Mesenchymal stem cell (in vitro differentiated cells and primary cell): ENCODE measurements at regions not wholly inside any gene's neighbourhood (a gene's known extent, or its start where the extent isn't known, plus 50 kb on each side); places are given as distances from the start of the nearest gene placed in this dataset.

Experiments used
- DNase-seq: peaks from one replicate; pipeline ENCODE4 v3.0.0-alpha.2; 2013
- H2AFZ ChIP-seq: one replicate; pipeline ENCODE4 v1.6.1; 2013; ENCODE audit warnings: low read depth, mild to moderate bottlenecking, control low read depth, inconsistent platforms, low read length, moderate library complexity
- H2AK5ac ChIP-seq: 2 replicates; pipeline ENCODE4 v1.6.1; 2013; ENCODE audit warnings: low read length, moderate library complexity, mild to moderate bottlenecking, inconsistent platforms; ENCODE audit not compliant: severe bottlenecking
- H2BK120ac ChIP-seq: one replicate; pipeline ENCODE4 v1.6.1; 2013; ENCODE audit warnings: low read depth, mild to moderate bottlenecking, inconsistent platforms, low read length, moderate library complexity
- H2BK12ac ChIP-seq, 2 experiments: one replicate each; pipeline ENCODE4 v1.6.1; 2013; ENCODE audit warnings: inconsistent platforms in 2 of 2, low read length in 2 of 2, mild to moderate bottlenecking in 2 of 2, moderate library complexity in 2 of 2, control low read depth in 1 of 2
- H2BK15ac ChIP-seq: one replicate; pipeline ENCODE4 v1.6.1; 2013; ENCODE audit warnings: mild to moderate bottlenecking, low read depth, inconsistent platforms; ENCODE audit not compliant: poor library complexity, severe bottlenecking
- H2BK5ac ChIP-seq: 2 replicates; pipeline ENCODE4 v1.6.1; 2013; ENCODE audit warnings: low read depth, mild to moderate bottlenecking, low read length, control low read depth, inconsistent platforms; ENCODE audit not compliant: poor library complexity, severe bottlenecking
- H3K14ac ChIP-seq, 2 experiments: one replicate each; pipeline ENCODE4 v1.6.1; 2013; ENCODE audit warnings: inconsistent platforms in 2 of 2, low read length in 2 of 2, control low read depth in 1 of 2, mild to moderate bottlenecking in 1 of 2, moderate library complexity in 1 of 2
- H3K18ac ChIP-seq, 2 experiments: one replicate each; pipeline ENCODE4 v1.6.1; 2013; ENCODE audit warnings: inconsistent platforms in 2 of 2, low read length in 2 of 2, control low read depth in 1 of 2, low read depth in 1 of 2, mild to moderate bottlenecking in 1 of 2
- H3K23ac ChIP-seq, 2 experiments: one replicate each; pipeline ENCODE4 v1.6.1; 2013; ENCODE audit warnings: inconsistent platforms in 2 of 2, low read length in 2 of 2, mild to moderate bottlenecking in 2 of 2, moderate library complexity in 2 of 2, control low read depth in 1 of 2
- H3K27ac ChIP-seq: 2 replicates; pipeline ENCODE4 v1.5.1; 2013; ENCODE audit warnings: mild to moderate bottlenecking, moderate library complexity, low read length, control low read depth, inconsistent platforms; ENCODE audit not compliant: poor library complexity, severe bottlenecking
- H3K27me3 ChIP-seq, 2 experiments: 2 replicates each; pipeline versions ENCODE4 v1.6.1 to v1.7.0; 2013; ENCODE audit warnings: low read length in 2 of 2, mild to moderate bottlenecking in 2 of 2, moderate library complexity in 2 of 2, control low read depth in 1 of 2, inconsistent platforms in 1 of 2; ENCODE audit not compliant: control insufficient read depth in 1 of 2, insufficient read depth in 1 of 2
- H3K36me3 ChIP-seq, 2 experiments: 2 replicates each; pipeline versions ENCODE4 v1.6.1 to v1.7.0; 2013; ENCODE audit warnings: low read length in 2 of 2, control low read depth in 1 of 2, inconsistent platforms in 1 of 2, low read depth in 1 of 2, mild to moderate bottlenecking in 1 of 2; ENCODE audit not compliant: insufficient read depth in 2 of 2, control insufficient read depth in 1 of 2
- H3K4ac ChIP-seq, 2 experiments: one replicate each; pipeline ENCODE4 v1.6.1; 2013; ENCODE audit warnings: inconsistent platforms in 2 of 2, low read length in 2 of 2, mild to moderate bottlenecking in 2 of 2, moderate library complexity in 2 of 2, control low read depth in 1 of 2, low read depth in 1 of 2
- H3K4me1 ChIP-seq: 2 replicates; pipeline ENCODE4 v1.6.1; 2013; ENCODE audit warnings: low read depth, low read length, control low read depth; ENCODE audit not compliant: control insufficient read depth, insufficient read depth
- H3K4me2 ChIP-seq: 2 replicates; pipeline ENCODE4 v1.6.1; 2013; ENCODE audit warnings: low read length, mild to moderate bottlenecking, inconsistent platforms; ENCODE audit not compliant: poor library complexity, severe bottlenecking
- H3K4me3 ChIP-seq, 2 experiments: 2 replicates each; pipeline versions ENCODE4 v1.5.1 to v1.7.0; 2013; ENCODE audit warnings: low read length in 2 of 2, mild to moderate bottlenecking in 2 of 2, control low read depth in 1 of 2, low read depth in 1 of 2; ENCODE audit not compliant: insufficient read depth in 1 of 2
- H3K79me1 ChIP-seq: replicated peaks from 2 replicates; pipeline ENCODE4 v1.6.1; 2013; ENCODE audit warnings: mild to moderate bottlenecking, control low read depth, low read length, inconsistent platforms; ENCODE audit not compliant: poor library complexity, severe bottlenecking
- H3K9ac ChIP-seq: 2 replicates; pipeline ENCODE4 v1.7.0; 2013; ENCODE audit warnings: mild to moderate bottlenecking, low read length, moderate library complexity
- H3K9me3 ChIP-seq: 2 replicates; pipeline ENCODE4 v1.7.0; 2013; ENCODE audit warnings: mild to moderate bottlenecking, low read length; ENCODE audit not compliant: control insufficient read depth
- H4K8ac ChIP-seq: one replicate; pipeline ENCODE4 v1.6.1; 2013; ENCODE audit warnings: inconsistent platforms, mild to moderate bottlenecking, low read length, moderate library complexity
- H4K91ac ChIP-seq: one replicate; pipeline ENCODE4 v1.6.1; 2013; ENCODE audit warnings: mild to moderate bottlenecking, low read length, inconsistent platforms
- WGBS: methylation state at CpG from one replicate; pipeline ENCODE4 v1.1.7; 2013; ENCODE audit warnings: mixed read lengths; 5-methylcytosine and 5-hydroxymethylcytosine counted together

GRCh38 chr17:13140750-13141149 is 122.9 kb upstream of the ELAC2 start:
- no peak overlapping the region for H2BK15ac ChIP-seq
- no peak overlapping the region for H4K8ac ChIP-seq
- H3K4me1 ChIP-seq: no peaks in the 10 kb centered on the region
- no peak overlapping the region for H2AK5ac ChIP-seq
- H2BK12ac ChIP-seq: no peak overlapping the region
- H3K18ac ChIP-seq: no peak overlapping the region
- WGBS: 63% methylated on average over 2 of the region's 2 CpGs
- no peak overlapping the region for H2BK120ac ChIP-seq
- H3K14ac ChIP-seq: no peak overlapping the region
- H3K4me3 ChIP-seq: no peak overlapping the region
- H3K27ac ChIP-seq: no peak overlapping the region
- H3K23ac ChIP-seq: no peak overlapping the region
- no peak overlapping the region for H4K91ac ChIP-seq
- H3K9ac ChIP-seq: no peak overlapping the region
- H3K4me2 ChIP-seq: no peak overlapping the region
- H3K36me3 ChIP-seq: no peaks in the 10 kb centered on the region
- H3K9me3 ChIP-seq: peaks cover 8% of the 10 kb centered on the region
- DNase-seq: no peak
- H3K4ac ChIP-seq: no peak overlapping the region
- no peak overlapping the region for H2BK5ac ChIP-seq
- no peak overlapping the region for H2AFZ ChIP-seq
- peaks cover 0 to 3% of the 10 kb centered on the region in 2 experiments for H3K27me3 ChIP-seq
- no peaks in the 10 kb centered on the region for H3K79me1 ChIP-seq

- 78% methylated on average over 4 of the region's 5 CpGs for WGBS
- Histone ChIP-seq H3K27ac (no peak overlapping the region), H2AFZ (no peak overlapping the region), H3K27me3 (peaks cover 0 to 3% of the 10 kb centered on the region in 2 experiments), H2BK12ac (no peak overlapping the region), H2AK5ac (no peak overlapping the region), H3K9me3 (peaks cover 8% of the 10 kb centered on the region), H2BK15ac (no peak overlapping the region), H3K18ac (no peak overlapping the region), H3K4me2 (no peak overlapping the region), H2BK5ac (no peak overlapping the region), H3K4ac (no peak overlapping the region), H4K8ac (no peak overlapping the region), H3K9ac (no peak overlapping the region), H3K4me1 (no peaks in the 10 kb centered on the region), H3K4me3 (no peak overlapping the region), H3K36me3 (no peaks in the 10 kb centered on the region), H4K91ac (no peak overlapping the region), H3K79me1 (no peaks in the 10 kb centered on the region), H2BK120ac (no peak overlapping the region), H3K14ac (no peak overlapping the region), H3K23ac (no peak overlapping the region)
- no peak for DNase-seq
These were observed 117.7 kb upstream of the ELAC2 start for GRCh38 chr17:13135506-13135905.

DNA sequence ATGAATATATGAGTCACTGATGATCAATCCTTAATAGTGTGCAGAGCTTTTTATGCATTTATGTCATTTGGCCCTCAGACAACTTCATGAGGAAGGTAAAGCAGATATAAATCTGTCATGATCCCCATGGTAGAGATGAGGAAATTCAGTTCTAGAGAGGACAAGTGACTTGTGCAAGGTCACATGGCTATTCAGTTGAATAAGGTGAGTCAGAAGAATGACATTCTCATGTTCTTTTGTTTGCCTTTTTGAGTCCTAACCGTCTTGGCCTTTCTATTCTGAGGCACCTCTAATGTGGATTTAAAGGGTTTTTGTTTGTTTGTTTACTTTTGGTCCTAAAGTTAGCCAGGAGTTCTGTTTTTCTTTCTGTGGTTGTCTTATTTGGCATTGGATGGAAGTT is 116.2 kb upstream of the ELAC2 start:
- Histone ChIP-seq H4K91ac (no peak overlapping the region), H2BK15ac (no peak overlapping the region), H3K18ac (no peak overlapping the region), H2AK5ac (no peak overlapping the region), H2BK12ac (no peak overlapping the region), H3K36me3 (no peaks in the 10 kb centered on the region), H2BK120ac (no peak overlapping the region), H3K4me2 (no peak overlapping the region), H3K4me3 (no peak overlapping the region), H3K4me1 (no peaks in the 10 kb centered on the region), H3K14ac (no peak overlapping the region), H2BK5ac (no peak overlapping the region), H3K4ac (no peak overlapping the region), H3K23ac (no peak overlapping the region), H2AFZ (no peak overlapping the region), H3K27me3 (peaks cover 0 to 3% of the 10 kb centered on the region in 2 experiments), H3K27ac (no peak overlapping the region), H4K8ac (no peak overlapping the region), H3K79me1 (no peaks in the 10 kb centered on the region), H3K9ac (no peak overlapping the region), H3K9me3 (peaks cover 6% of the 10 kb centered on the region)
- no peak for DNase-seq
- 41% methylated on average over 1 of the region's 1 CpG for WGBS

GRCh38 chr17:13131225-13131624 is 113.4 kb upstream of the ELAC2 start:
- no peak overlapping the region for H2BK120ac ChIP-seq
- H3K4me1 ChIP-seq: no peaks in the 10 kb centered on the region
- DNase-seq: no peak
- no peaks in the 10 kb centered on the region for H3K9me3 ChIP-seq
- H2AK5ac ChIP-seq: no peak overlapping the region
- H3K18ac ChIP-seq: no peak overlapping the region
- no peak overlapping the region for H4K91ac ChIP-seq
- H2BK12ac ChIP-seq: no peak overlapping the region
- WGBS: 54% methylated on average over 4 of the region's 5 CpGs
- no peak overlapping the region for H3K4me2 ChIP-seq
- H3K27me3 ChIP-seq: peaks cover 0 to 3% of the 10 kb centered on the region in 2 experiments
- H3K23ac ChIP-seq: no peak overlapping the region
- H2BK15ac ChIP-seq: no peak overlapping the region
- no peak overlapping the region for H3K4me3 ChIP-seq
- H3K9ac ChIP-seq: no peak overlapping the region
- no peak overlapping the region for H3K4ac ChIP-seq
- H2BK5ac ChIP-seq: no peak overlapping the region
- no peak overlapping the region for H2AFZ ChIP-seq
- H3K36me3 ChIP-seq: no peaks in the 10 kb centered on the region
- no peak overlapping the region for H4K8ac ChIP-seq
- no peak overlapping the region for H3K27ac ChIP-seq
- no peak overlapping the region for H3K14ac ChIP-seq
- no peaks in the 10 kb centered on the region for H3K79me1 ChIP-seq
